ENCODE measurements at regions not wholly inside any gene's neighbourhood (a gene's known extent, or its start where the extent isn't known, plus 50 kb on each side); places are given as distances from the start of the nearest gene placed in this dataset.

- no peaks in the 10 kb centered on the region for H3K36me3 ChIP-seq (ENCODE audit: control insufficient read depth in 2 of 2, insufficient read depth in 2 of 2, low read length in 1 of 2)
- ChIA-PET RAD21 (ENCODE audit: unreplicated experiment) (no interaction called here), POLR2A (no interaction called here), CTCF (no interaction called here), SMC1A (ENCODE audit: uncharacterized antibody, unreplicated experiment) (no interaction called here)
- BruUV-seq (replicated peaks): no TSS peak
- in situ Hi-C loops (cut with MboI): no loop called here
- FAIRE-seq (no peak), DNase-seq (ENCODE audit: low read depth, low spot score) (no peak), ATAC-seq (no peak)
- intact Hi-C loops (cut with micrococcal nuclease; ENCODE audit: unreplicated experiment): loop anchor here (10.0 kb wide), 1 partner anchor 2005 kb away; no protein-coding TSS in a partner anchor
- H4K20me1 ChIP-seq (ENCODE audit: control insufficient read depth, insufficient read depth): no peaks in the 10 kb centered on the region
- no peak overlapping the region for H3K9ac ChIP-seq (ENCODE audit: control insufficient read depth, insufficient read depth, low read length)
- H3K9me3 ChIP-seq (replicated peaks; ENCODE audit: control insufficient read depth, insufficient read depth, low read length): no peaks in the 10 kb centered on the region
- no peak overlapping the region for H3K4me3 ChIP-seq
- H3K4me2 ChIP-seq (ENCODE audit: control insufficient read depth, insufficient read depth): no peak overlapping the region
- no peak overlapping the region for H2AFZ ChIP-seq (ENCODE audit: control insufficient read depth, low read depth, low read length)
- H3K27ac ChIP-seq (ENCODE audit: control insufficient read depth, insufficient read depth): no peak overlapping the region
- H3K79me2 ChIP-seq (ENCODE audit: control insufficient read depth, insufficient read depth, low read length): no peaks in the 10 kb centered on the region
- no peak for TF ChIP-seq NBN (IDR thresholded peaks at IDR 0.05)
- TF ChIP-seq ATF3 (IDR thresholded peaks at IDR 0.05; ENCODE audit: borderline replicate concordance, extremely low read depth, low read depth, low read length): no peak
- TF ChIP-seq BCL11A (IDR thresholded peaks at IDR 0.05; ENCODE audit: low read depth, low read length): no peak
- TF ChIP-seq SRF (IDR thresholded peaks at IDR 0.05; ENCODE audit: low read depth in 2 of 2, low read length in 2 of 2): no peak
- no peak for TF ChIP-seq ASH2L (IDR thresholded peaks at IDR 0.05; ENCODE audit: borderline replicate concordance, low read depth)
- TF ChIP-seq NFIC (IDR thresholded peaks at IDR 0.05; ENCODE audit: low read depth, low read length): no peak
- TF ChIP-seq ZNF384 (IDR thresholded peaks at IDR 0.05; ENCODE audit: borderline replicate concordance, low read depth, low read length): no peak
- TF ChIP-seq RB1 (IDR thresholded peaks at IDR 0.05; ENCODE audit: borderline replicate concordance): no peak
- no peak for TF ChIP-seq POLR2AphosphoS5 (IDR thresholded peaks at IDR 0.05; ENCODE audit: low read length)
- no peak for TF ChIP-seq MTA2 (IDR thresholded peaks at IDR 0.05; ENCODE audit: low read depth)
- TF ChIP-seq ZNF687 (IDR thresholded peaks at IDR 0.05): no peak
- no peak for TF ChIP-seq CHD4 (IDR thresholded peaks at IDR 0.05)
- TF ChIP-seq JUND (IDR thresholded peaks at IDR 0.05; ENCODE audit: low read depth, low read length): no peak
- no peak for TF ChIP-seq TAF1 (IDR thresholded peaks at IDR 0.05; ENCODE audit: borderline replicate concordance, low read depth, low read length)
- TF ChIP-seq USF1 (IDR thresholded peaks at IDR 0.05; ENCODE audit: borderline replicate concordance, extremely low read length, insufficient read depth, low read depth, low read length): no peak
- H3K4me1 ChIP-seq (ENCODE audit: control insufficient read depth, insufficient read depth, low read length): no peaks in the 10 kb centered on the region
- 4% methylated on average over 1 of the region's 1 CpG for WGBS (ENCODE audit: insufficient coverage, insufficient replicate concordance, low lambda C conversion rate, missing lambda C conversion rate)
- no peaks in the 10 kb centered on the region for H3K27me3 ChIP-seq (replicated peaks in 1 of 2; ENCODE audit: control insufficient read depth in 2 of 2, insufficient read depth in 2 of 2, low read length in 1 of 2)
These were observed 983.7 kb downstream of the STPG2 start for GRCh38 chr4:97159625-97160024.

Data from GM12878 (cell line).